OCI-LY7 (cell line): ENCODE measurements at regions not wholly inside any gene's neighbourhood (a gene's known extent, or its start where the extent isn't known, plus 50 kb on each side); places are given as distances from the start of the nearest gene placed in this dataset.

Experiments used
- EZH2phosphoT487 ChIP-seq: fragments of 200-600 bp; sonication (generic); IDR thresholded peaks from 2 replicates; pipeline ENCODE4 v1.6.1; 2018; ENCODE audit warnings: low read depth, borderline replicate concordance, mild to moderate bottlenecking, mixed run types, antibody characterized with exemption, low read length, moderate library complexity, mixed read lengths
- TF ChIP-seq, protein P1 (sequence below): fragments of 200-600 bp; sonication (generic); conservative IDR thresholded peaks from 2 replicates; pipeline ENCODE4 v1.5.1; 2014; ENCODE audit warnings: mild to moderate bottlenecking, antibody characterized with exemption, low read length, moderate library complexity, mixed read lengths

DNA sequence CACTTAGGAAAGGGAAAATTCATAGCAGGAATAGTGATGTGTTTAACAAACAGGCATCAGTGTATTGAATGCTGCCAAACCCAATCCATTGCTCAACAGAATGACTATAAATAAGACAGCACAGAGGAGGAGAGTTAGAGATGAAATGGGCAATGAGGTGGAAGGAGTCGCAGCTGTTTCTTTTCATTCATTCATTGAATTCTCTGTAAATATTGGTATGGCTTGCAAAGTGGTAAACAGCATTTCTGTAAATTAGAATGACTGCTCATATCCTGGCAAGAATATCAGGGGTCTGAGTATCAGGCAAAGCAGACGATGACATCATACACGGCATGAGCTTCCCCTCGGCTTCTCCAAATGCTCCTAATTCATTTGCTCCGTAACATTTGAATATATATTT lies 703.6 kb upstream of the SLC35B3 start:
- TF ChIP-seq, protein P1, sequence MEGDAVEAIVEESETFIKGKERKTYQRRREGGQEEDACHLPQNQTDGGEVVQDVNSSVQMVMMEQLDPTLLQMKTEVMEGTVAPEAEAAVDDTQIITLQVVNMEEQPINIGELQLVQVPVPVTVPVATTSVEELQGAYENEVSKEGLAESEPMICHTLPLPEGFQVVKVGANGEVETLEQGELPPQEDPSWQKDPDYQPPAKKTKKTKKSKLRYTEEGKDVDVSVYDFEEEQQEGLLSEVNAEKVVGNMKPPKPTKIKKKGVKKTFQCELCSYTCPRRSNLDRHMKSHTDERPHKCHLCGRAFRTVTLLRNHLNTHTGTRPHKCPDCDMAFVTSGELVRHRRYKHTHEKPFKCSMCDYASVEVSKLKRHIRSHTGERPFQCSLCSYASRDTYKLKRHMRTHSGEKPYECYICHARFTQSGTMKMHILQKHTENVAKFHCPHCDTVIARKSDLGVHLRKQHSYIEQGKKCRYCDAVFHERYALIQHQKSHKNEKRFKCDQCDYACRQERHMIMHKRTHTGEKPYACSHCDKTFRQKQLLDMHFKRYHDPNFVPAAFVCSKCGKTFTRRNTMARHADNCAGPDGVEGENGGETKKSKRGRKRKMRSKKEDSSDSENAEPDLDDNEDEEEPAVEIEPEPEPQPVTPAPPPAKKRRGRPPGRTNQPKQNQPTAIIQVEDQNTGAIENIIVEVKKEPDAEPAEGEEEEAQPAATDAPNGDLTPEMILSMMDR: no peak
- no peak for TF ChIP-seq EZH2phosphoT487
